Endothelial cell of umbilical vein (primary cell): ENCODE measurements at regions not wholly inside any gene's neighbourhood (a gene's known extent, or its start where the extent isn't known, plus 50 kb on each side); places are given as distances from the start of the nearest gene placed in this dataset.

Experiments
- BruUV-seq: library from RNA; stranded (reverse); fragments of 400-500 nt; replicated peaks from 2 replicates; lab custom pipeline; 2021; lab: Mats Ljungman, UMichigan
- CTCF ChIA-PET: fragments of 300-600, 350-600 bp; sonication (Branson Sonifier 250); formaldehyde crosslinking; loops from one replicate; lab custom pipeline; 2021; ENCODE audit warnings: antibody characterized with exemption, inconsistent platforms; lab: Charles Lee
- POLR2A ChIA-PET: fragments of 300-600, 350-600 bp; sonication (Branson Sonifier 250); formaldehyde crosslinking; loops from one replicate; lab custom pipeline; 2021; ENCODE audit warnings: antibody characterized with exemption, inconsistent platforms; lab: Charles Lee
- DNase-seq: peaks from one replicate; pipeline ENCODE4 v3.0.0-alpha.2; 2011; ENCODE audit warnings: low read depth, low spot score
- FAIRE-seq: peaks from 2 replicates; lab custom pipeline; 2011; peaks lifted over from hg19 to GRCh38; lab: Jason Lieb, UNC
- H2AFZ ChIP-seq: 2 replicates; pipeline ENCODE4 v1.6.0; 2012; ENCODE audit warnings: low read depth, low read length, control low read depth, inconsistent platforms
- H3K27ac ChIP-seq: 2 replicates; pipeline ENCODE4 v1.5.1; 2011; ENCODE audit warnings: low read depth, mild to moderate bottlenecking, control low read depth, low read length, moderate library complexity; ENCODE audit not compliant: insufficient read depth
- H3K27me3 ChIP-seq, 2 experiments: 2 replicates each; pipeline versions ENCODE4 v1.6.0 to v1.6.1; 2011; ENCODE audit warnings: low read length in 2 of 2, mixed read lengths in 1 of 2; ENCODE audit not compliant: control insufficient read depth in 2 of 2, insufficient read depth in 2 of 2
- H3K36me3 ChIP-seq, 2 experiments: 2 replicates in 1 of 2; 3 replicates in 1 of 2; pipeline ENCODE4 v1.5.1; 2011; ENCODE audit warnings: low read length in 2 of 2, mild to moderate bottlenecking in 1 of 2, moderate library complexity in 1 of 2; ENCODE audit not compliant: control insufficient read depth in 2 of 2, insufficient read depth in 2 of 2; ENCODE audit errors: extremely low read depth in 1 of 2
- H3K4me1 ChIP-seq: 3 replicates; pipeline ENCODE4 v1.5.1; 2011; ENCODE audit warnings: mild to moderate bottlenecking, low read length; ENCODE audit not compliant: control insufficient read depth, insufficient read depth; ENCODE audit errors: extremely low read depth
- H3K4me2 ChIP-seq: 2 replicates; pipeline ENCODE4 v1.6.1; 2011; ENCODE audit warnings: low read length, control low read depth, mixed read lengths; ENCODE audit not compliant: insufficient read depth
- H3K4me3 ChIP-seq, 3 experiments: fragments of 200-600 bp in 1 of 3; sonication (generic), shearing (Covaris generic) in 1 of 3; replicated peaks in 1 of 3; 2 replicates each; pipeline ENCODE4 v1.5.1; 2011 to 2016; ENCODE audit warnings: control low read depth in 3 of 3, low read length in 3 of 3, mild to moderate bottlenecking in 2 of 3, inconsistent platforms in 1 of 3, low read depth in 1 of 3, moderate library complexity in 1 of 3; ENCODE audit not compliant: insufficient read depth in 1 of 3
- H3K79me2 ChIP-seq: 2 replicates; pipeline ENCODE4 v1.6.0; 2012; ENCODE audit warnings: low read length, inconsistent platforms; ENCODE audit not compliant: control insufficient read depth, insufficient read depth
- H3K9ac ChIP-seq: replicated peaks from 2 replicates; pipeline ENCODE3; 2011; ENCODE audit warnings: low read length, control low read depth; ENCODE audit not compliant: insufficient read depth; ENCODE audit errors: extremely low read depth
- H3K9me1 ChIP-seq: replicated peaks from 3 replicates; pipeline ENCODE4 v1.6.0; 2011; ENCODE audit warnings: mild to moderate bottlenecking, low read length; ENCODE audit not compliant: control insufficient read depth, insufficient read depth; ENCODE audit errors: extremely low read depth
- H3K9me3 ChIP-seq: replicated peaks from 2 replicates; pipeline ENCODE4 v1.5.1; 2012; ENCODE audit warnings: low read length, inconsistent platforms; ENCODE audit not compliant: control insufficient read depth, insufficient read depth
- H4K20me1 ChIP-seq: replicated peaks from 2 replicates; pipeline ENCODE3; 2011; ENCODE audit warnings: mild to moderate bottlenecking, low read length; ENCODE audit not compliant: control insufficient read depth, insufficient read depth; ENCODE audit errors: extremely low read depth
- CTCF ChIP-seq, 2 donors: IDR thresholded peaks; 1 replicate in 1 of 2; 2 replicates in 1 of 2; pipeline ENCODE4 v1.5.1; 2011; ENCODE audit warnings: low read length in 2 of 2, mild to moderate bottlenecking in 2 of 2, moderate library complexity in 2 of 2, control low read depth in 1 of 2, inconsistent platforms in 1 of 2, low read depth in 1 of 2; ENCODE audit not compliant: insufficient read depth in 1 of 2; ENCODE audit errors: extremely low read depth in 1 of 2
- EZH2 ChIP-seq: IDR thresholded peaks from 2 replicates; pipeline ENCODE4 v1.6.1; 2012; ENCODE audit warnings: borderline replicate concordance, low read depth, mild to moderate bottlenecking, moderate library complexity, low read length, inconsistent platforms; ENCODE audit not compliant: severe bottlenecking
- FOS ChIP-seq: IDR thresholded peaks from 2 replicates; pipeline ENCODE4 v1.6.1; 2011; ENCODE audit warnings: mild to moderate bottlenecking, low read length, moderate library complexity, borderline replicate concordance; ENCODE audit not compliant: insufficient read depth
- GATA2 ChIP-seq: IDR thresholded peaks from 2 replicates; pipeline ENCODE4 v1.7.0; 2011; ENCODE audit warnings: low read depth, mild to moderate bottlenecking, moderate library complexity, mixed read lengths, low read length; ENCODE audit not compliant: insufficient read length, insufficient read depth
- JUN ChIP-seq: IDR thresholded peaks from 2 replicates; pipeline ENCODE4 v1.6.1; 2011; ENCODE audit warnings: borderline replicate concordance, low read depth; ENCODE audit not compliant: insufficient read length, insufficient read depth
- MAX ChIP-seq: IDR thresholded peaks from 2 replicates; pipeline ENCODE4 v1.6.1; 2011; ENCODE audit not compliant: insufficient read depth, insufficient read length
- MYC ChIP-seq: IDR thresholded peaks from one replicate; pipeline ENCODE4 v1.6.1; 2011; ENCODE audit warnings: mild to moderate bottlenecking, low read depth, low read length
- POLR2A ChIP-seq: IDR thresholded peaks from 2 replicates; pipeline ENCODE4 v1.6.1; 2012; ENCODE audit warnings: low read depth, mild to moderate bottlenecking, control low read depth, low read length
- POLR2AphosphoS5 ChIP-seq: IDR thresholded peaks from 2 replicates; pipeline ENCODE4 v1.6.1; 2012; ENCODE audit warnings: low read depth, mild to moderate bottlenecking, control low read depth, low read length, moderate library complexity; ENCODE audit not compliant: insufficient read depth
- dilution Hi-C: fragments of 300-500 bp; cut with MboI; formaldehyde crosslinking; loops from one replicate; pipeline ENCODE4 v1.15.0; 2019; ENCODE audit warnings: low sequenced_read_pairs; ENCODE audit not compliant: extremely low pct_ligation_motif_present
- intact Hi-C: fragments of 100-400 bp; cut with micrococcal nuclease; formaldehyde crosslinking; loops from one replicate; pipeline ENCODE4 v1.10.0; 2022

GRCh38 chr2:153802671-153803070, 69.1 kb upstream of the GALNT13 start:
- no peaks in the 10 kb centered on the region for H3K9me1 ChIP-seq
- H4K20me1 ChIP-seq, result no peaks in the 10 kb centered on the region
- no peak overlapping the region for H2AFZ ChIP-seq
- no peak overlapping the region for H3K4me3 ChIP-seq
- H3K4me1 ChIP-seq, result no peaks in the 10 kb centered on the region
- H3K9ac ChIP-seq, result no peak overlapping the region
- no peaks in the 10 kb centered on the region for H3K79me2 ChIP-seq
- ChIA-PET CTCF (no interaction called here), POLR2A (no interaction called here)
- no peaks in the 10 kb centered on the region for H3K27me3 ChIP-seq
- no peaks in the 10 kb centered on the region for H3K36me3 ChIP-seq
- dilution Hi-C loops (no loop called here), intact Hi-C loops (no loop called here)
- H3K4me2 ChIP-seq, result no peak overlapping the region
- H3K9me3 ChIP-seq, result peaks cover 5% of the 10 kb centered on the region
- no peak overlapping the region for H3K27ac ChIP-seq
- no peak for DNase-seq
- BruUV-seq, result no TSS peak
- no peak for TF ChIP-seq EZH2
- FAIRE-seq, result no peak

- dilution Hi-C loops (no loop called here), intact Hi-C loops (no loop called here)
- H3K36me3 ChIP-seq, result no peaks in the 10 kb centered on the region
- CTCF ChIA-PET, result no interaction called here
- no peaks in the 10 kb centered on the region for H3K79me2 ChIP-seq
- POLR2A ChIA-PET, result no interaction called here
- peaks cover 3% of the 10 kb centered on the region for H3K9me3 ChIP-seq
- H3K27ac ChIP-seq, result no peak overlapping the region
- no peak overlapping the region for H3K9ac ChIP-seq
- H3K4me2 ChIP-seq, result no peak overlapping the region
- no peaks in the 10 kb centered on the region for H3K27me3 ChIP-seq
- no peak for DNase-seq
- H3K4me1 ChIP-seq, result no peaks in the 10 kb centered on the region
- H4K20me1 ChIP-seq, result no peaks in the 10 kb centered on the region
- BruUV-seq, result no TSS peak
- no peaks in the 10 kb centered on the region for H3K9me1 ChIP-seq
- no peak overlapping the region for H3K4me3 ChIP-seq
- no peak overlapping the region for H2AFZ ChIP-seq
- no peak for FAIRE-seq
- TF ChIP-seq MAX (no peak), MYC (no peak), CTCF (IDR thresholded peaks at IDR 0.05; ENCODE audit: extremely low read depth in 1 of 2, insufficient read depth in 1 of 2, low read depth in 1 of 2, low read length in 2 of 2) (no peak), EZH2 (no peak), GATA2 (no peak), POLR2A (no peak), JUN (no peak), FOS (no peak), POLR2AphosphoS5 (no peak)
These were observed 63.0 kb upstream of the GALNT13 start for GRCh38 chr2:153808679-153809078.
